GM13977 (cell line): ENCODE measurements at regions not wholly inside any gene's neighbourhood (a gene's known extent, or its start where the extent isn't known, plus 50 kb on each side); places are given as distances from the start of the nearest gene placed in this dataset.
"Not testable (repeated sequence)": the region's sequence is repeated elsewhere in the genome, so short reads cannot be mapped to it uniquely, and the experiment has no call there.

ENCODE experiments used
- DNase-seq: peaks from one replicate; pipeline ENCODE4 v3.0.0; 2012; ENCODE audit warnings: low spot score
- CTCF ChIP-seq: IDR thresholded peaks from 2 replicates; pipeline ENCODE4 v1.5.1; 2012; ENCODE audit warnings: mild to moderate bottlenecking, control low read depth; ENCODE audit not compliant: insufficient read depth; ENCODE audit errors: extremely low read depth, missing control alignments
- in situ Hi-C: fragments of 300-500 bp; cut with MboI; formaldehyde crosslinking; loops from one replicate; pipeline ENCODE4 v1.12.0; 2022; ENCODE audit warnings: low sequenced_read_pairs, low pct_unique_long_range_greater_than_20kb, mixed read lengths, inconsistent platforms; ENCODE audit not compliant: unreplicated experiment

DNA sequence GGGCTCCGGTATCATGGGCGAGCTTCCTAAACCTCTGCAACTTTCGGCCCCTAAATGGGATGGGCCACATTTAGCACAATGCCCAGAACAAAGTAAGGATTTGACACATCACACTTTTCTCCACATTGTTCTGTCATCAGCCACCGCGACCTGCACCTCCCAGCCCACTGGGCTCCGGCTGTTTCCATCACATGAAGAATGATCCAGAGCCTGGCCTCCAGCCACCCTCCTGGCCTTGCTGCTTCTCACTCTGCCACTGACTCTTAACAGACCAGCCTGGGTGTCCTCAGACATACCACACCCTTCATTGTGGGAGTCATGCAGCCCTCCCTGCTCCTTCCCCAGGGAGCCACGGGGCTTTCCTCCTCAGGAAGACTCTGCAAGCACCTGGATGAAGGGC is 113.7 kb downstream of the IGLL1 start:
- DNase-seq: no peak
- TF ChIP-seq CTCF: no peak
- in situ Hi-C loops: no loop called here

GRCh38 chr22:23464796-23465195 is 115.3 kb downstream of the IGLL1 start:
- in situ Hi-C loops: not testable (repeated sequence)

GRCh38 chr22:23460517-23461031 is 119.5 kb downstream of the IGLL1 start:
- DNase-seq, in situ Hi-C loops: not testable (repeated sequence)

More at GRCh38 chr22:23464796-23465195, 115.3 kb downstream of the IGLL1 start:
- not testable (repeated sequence) for DNase-seq

GRCh38 chr22:23459645-23460516 is 120.2 kb downstream of the IGLL1 start:
- DNase-seq, in situ Hi-C loops: not testable (repeated sequence)

- no peak for TF ChIP-seq CTCF
- DNase-seq: no peak
- in situ Hi-C loops: no loop called here
These were observed 121.2 kb downstream of the IGLL1 start for GRCh38 chr22:23458663-23459541.

DNA sequence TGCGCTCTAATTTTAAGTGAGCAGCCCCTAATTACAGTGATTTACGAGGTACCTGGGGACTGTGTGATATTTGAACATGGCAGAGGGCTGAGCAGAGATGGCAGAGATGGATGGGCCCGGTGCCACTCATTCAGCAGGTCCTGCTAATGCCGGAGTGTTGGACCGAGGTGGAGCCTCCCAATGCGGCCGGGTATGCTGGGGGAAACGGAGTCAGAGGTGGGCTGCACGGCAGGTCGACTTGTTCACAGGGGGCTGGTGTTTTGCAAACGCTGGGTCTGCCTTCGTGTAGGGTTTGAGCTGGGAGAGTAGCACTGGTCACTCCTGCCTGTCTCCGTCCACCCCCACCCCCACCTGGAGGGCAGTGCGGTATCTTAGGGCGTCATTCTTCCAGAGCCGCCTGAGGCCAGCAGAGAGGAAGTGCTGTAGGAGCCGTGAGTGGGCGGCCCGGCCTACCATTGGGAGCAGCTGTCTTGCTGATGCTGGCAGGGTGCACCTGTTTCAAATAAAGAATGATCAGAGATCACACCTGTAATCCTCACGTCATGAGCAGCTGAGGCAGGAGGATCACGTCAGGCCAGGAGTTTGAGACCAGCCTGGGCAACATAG is 122.6 kb downstream of the IGLL1 start:
- in situ Hi-C loops: no loop called here
- no peak for DNase-seq
- TF ChIP-seq CTCF: no peak

DNA sequence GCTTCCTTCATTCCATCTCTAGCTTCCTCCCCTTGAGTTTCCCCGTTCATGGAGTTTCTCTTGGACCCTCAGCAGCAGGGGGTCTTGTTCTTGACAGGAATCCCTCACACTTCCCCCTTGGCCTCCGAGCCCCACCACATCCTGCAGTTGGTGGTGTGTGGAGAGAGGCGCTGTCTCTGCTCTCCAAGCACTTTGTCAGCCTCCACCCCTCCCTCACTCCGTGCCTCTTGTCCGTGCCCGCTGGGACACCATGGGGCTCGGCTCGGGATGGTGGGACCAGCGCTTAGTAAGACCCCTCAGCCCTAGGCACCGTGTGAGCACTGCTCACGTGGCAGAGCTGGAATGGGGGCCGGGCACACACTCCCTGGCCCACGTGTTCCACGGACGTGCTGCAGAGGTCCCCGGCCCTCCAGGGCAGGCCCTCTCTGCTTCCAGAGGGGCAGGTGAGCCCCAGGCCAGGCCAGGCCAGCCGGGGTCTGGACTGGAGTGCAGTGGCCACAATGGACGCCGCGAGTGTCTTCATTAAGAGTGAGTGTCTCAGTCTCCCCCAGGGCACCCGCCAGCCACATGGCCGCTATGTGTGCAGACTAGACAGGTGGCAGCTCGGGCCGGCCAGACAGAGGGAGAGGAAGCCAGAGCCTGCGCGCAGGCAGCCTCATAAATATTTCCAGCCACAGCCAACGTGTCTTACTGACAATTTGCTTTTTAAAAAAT is 123.3 kb downstream of the IGLL1 start:
- in situ Hi-C loops, DNase-seq: not testable (repeated sequence)

DNA sequence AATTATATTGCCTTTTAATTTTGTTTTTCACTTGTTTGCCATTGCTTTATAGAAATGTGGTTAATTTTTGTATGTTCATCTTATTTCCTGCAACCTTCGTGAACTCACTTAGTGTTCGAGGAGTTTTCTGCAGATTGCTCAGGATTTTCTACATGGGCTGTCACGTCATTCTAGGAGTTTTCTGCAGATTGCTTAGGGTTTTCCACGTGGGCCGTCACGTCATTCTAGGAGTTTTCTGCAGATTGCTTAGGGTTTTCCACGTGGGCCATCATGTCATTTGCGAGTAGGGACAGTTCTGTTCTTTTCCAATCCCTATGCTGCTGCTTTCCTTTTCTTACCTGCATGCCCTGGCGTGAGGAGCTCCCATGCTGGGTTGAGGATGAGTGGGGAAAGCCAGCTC is 125.7 kb downstream of the IGLL1 start:
- DNase-seq, in situ Hi-C loops: not testable (repeated sequence)

- no peak for DNase-seq
- in situ Hi-C loops: no loop called here
- no peak for TF ChIP-seq CTCF
These were observed 126.8 kb downstream of the IGLL1 start for GRCh38 chr22:23453277-23453676.
